H9 (cell line): ENCODE measurements at regions not wholly inside any gene's neighbourhood (a gene's known extent, or its start where the extent isn't known, plus 50 kb on each side); places are given as distances from the start of the nearest gene placed in this dataset.

Source experiments
- DNase-seq: peaks from one replicate; pipeline ENCODE4 v3.0.0-alpha.2; 2017
- H2AFZ ChIP-seq: one replicate; pipeline ENCODE4 v1.6.1; 2013; ENCODE audit warnings: mild to moderate bottlenecking, low read length, control low read depth, moderate library complexity
- H2AK5ac ChIP-seq: 2 replicates; pipeline ENCODE4 v1.6.1; 2013; ENCODE audit warnings: low read length, control low read depth, mixed read lengths; ENCODE audit not compliant: insufficient read length
- H2BK120ac ChIP-seq: one replicate; pipeline ENCODE4 v1.6.1; 2013; ENCODE audit warnings: low read depth, mild to moderate bottlenecking, low read length, control low read depth, inconsistent platforms; ENCODE audit not compliant: poor library complexity, severe bottlenecking
- H2BK12ac ChIP-seq: 2 replicates; pipeline ENCODE4 v1.6.1; 2013; ENCODE audit warnings: low read length, control low read depth, mixed read lengths, low read depth; ENCODE audit not compliant: insufficient read length
- H2BK15ac ChIP-seq: 2 replicates; pipeline ENCODE4 v1.6.1; 2013; ENCODE audit warnings: low read depth, low read length, control low read depth
- H2BK20ac ChIP-seq: one replicate; pipeline ENCODE4 v1.6.1; 2013; ENCODE audit warnings: low read depth, mild to moderate bottlenecking, low read length, control low read depth, inconsistent platforms; ENCODE audit not compliant: poor library complexity, severe bottlenecking
- H2BK5ac ChIP-seq: 2 replicates; pipeline ENCODE4 v1.6.1; 2013; ENCODE audit warnings: low read length, control low read depth, mixed read lengths; ENCODE audit not compliant: insufficient read length
- H3K14ac ChIP-seq: 2 replicates; pipeline ENCODE4 v1.6.1; 2013; ENCODE audit warnings: low read length, control low read depth; ENCODE audit not compliant: insufficient read depth
- H3K18ac ChIP-seq: 2 replicates; pipeline ENCODE4 v1.6.1; 2013; ENCODE audit warnings: low read depth, mild to moderate bottlenecking, mixed read lengths, low read length, control low read depth; ENCODE audit not compliant: insufficient read length
- H3K23ac ChIP-seq: 2 replicates; pipeline ENCODE4 v1.6.1; 2013; ENCODE audit warnings: low read length, control low read depth, mixed read lengths, low read depth; ENCODE audit not compliant: insufficient read length
- H3K23me2 ChIP-seq: 2 replicates; pipeline ENCODE4 v1.6.1; 2013; ENCODE audit warnings: low read depth, mild to moderate bottlenecking, mixed read lengths, low read length, control low read depth; ENCODE audit not compliant: insufficient read length, poor library complexity, severe bottlenecking
- H3K27ac ChIP-seq: 2 replicates; pipeline ENCODE4 v1.5.1; 2013; ENCODE audit warnings: low read length, control low read depth, mixed read lengths, low read depth; ENCODE audit not compliant: insufficient read length
- H3K27me3 ChIP-seq: 2 replicates; pipeline ENCODE4 v1.6.1; 2013; ENCODE audit warnings: low read length, control low read depth, inconsistent platforms; ENCODE audit not compliant: insufficient read depth
- H3K4ac ChIP-seq: 2 replicates; pipeline ENCODE4 v1.6.1; 2013; ENCODE audit warnings: low read depth, mild to moderate bottlenecking, control low read depth, inconsistent platforms, low read length, moderate library complexity
- H3K4me1 ChIP-seq: 2 replicates; pipeline ENCODE4 v1.6.1; 2013; ENCODE audit warnings: low read length, control low read depth, inconsistent platforms; ENCODE audit not compliant: insufficient read depth
- H3K4me2 ChIP-seq: 2 replicates; pipeline ENCODE4 v1.6.1; 2013; ENCODE audit warnings: low read length, control low read depth, mixed read lengths; ENCODE audit not compliant: insufficient read length, insufficient read depth
- H3K56ac ChIP-seq: 2 replicates; pipeline ENCODE4 v1.6.1; 2013; ENCODE audit warnings: low read depth, mild to moderate bottlenecking, mixed read lengths, low read length, control low read depth; ENCODE audit not compliant: insufficient read length
- H3K79me1 ChIP-seq: 2 replicates; pipeline ENCODE4 v1.6.1; 2013; ENCODE audit warnings: low read depth, mild to moderate bottlenecking, moderate library complexity, low read length, control low read depth, inconsistent platforms; ENCODE audit not compliant: insufficient read depth, poor library complexity, severe bottlenecking
- H3K79me2 ChIP-seq: 2 replicates; pipeline ENCODE4 v1.6.1; 2013; ENCODE audit warnings: low read length, control low read depth, inconsistent platforms; ENCODE audit not compliant: insufficient read depth
- H3K9ac ChIP-seq: 2 replicates; pipeline ENCODE4 v1.6.1; 2013; ENCODE audit warnings: low read length, control low read depth, mixed read lengths; ENCODE audit not compliant: insufficient read length; ENCODE audit errors: extremely low read depth
- H3K9me3 ChIP-seq: one replicate; pipeline ENCODE4 v1.6.1; 2013; ENCODE audit warnings: low read depth, low read length, inconsistent platforms; ENCODE audit not compliant: control insufficient read depth
- H3T11ph ChIP-seq: one replicate; pipeline ENCODE4 v1.6.1; 2013; ENCODE audit warnings: mild to moderate bottlenecking, low read length, control low read depth, inconsistent platforms
- H4K20me1 ChIP-seq: one replicate; pipeline ENCODE4 v1.6.1; 2013; ENCODE audit not compliant: control insufficient read depth, insufficient read length, insufficient read depth
- H4K5ac ChIP-seq: 2 replicates; pipeline ENCODE4 v1.6.1; 2013; ENCODE audit warnings: low read depth, mild to moderate bottlenecking, mixed read lengths, low read length, control low read depth; ENCODE audit not compliant: insufficient read length
- H4K8ac ChIP-seq: replicated peaks from 2 replicates; pipeline ENCODE4 v1.6.1; 2013; ENCODE audit warnings: low read length, control low read depth, mixed read lengths, low read depth; ENCODE audit not compliant: insufficient read length
- H4K91ac ChIP-seq: 2 replicates; pipeline ENCODE4 v1.6.1; 2013; ENCODE audit warnings: low read depth, mild to moderate bottlenecking, moderate library complexity, mixed read lengths, low read length, control low read depth; ENCODE audit not compliant: insufficient read length
- H3K27ac Mint-ChIP-seq, 3 experiments: 2 replicates in 2 of 3; 3 replicates in 1 of 3; pipeline ENCODE4 v1.8.0; 2020 to 2021; ENCODE audit warnings: mixed read lengths in 3 of 3, mild to moderate bottlenecking in 1 of 3, moderate library complexity in 1 of 3
- H3K27me3 Mint-ChIP-seq: 2 replicates; pipeline ENCODE4 v1.8.0; 2021; ENCODE audit warnings: low read depth, mild to moderate bottlenecking, moderate library complexity, mixed read lengths
- H3K36me3 Mint-ChIP-seq, 3 experiments: 2 replicates in 2 of 3; 3 replicates in 1 of 3; pipeline ENCODE4 v1.8.0; 2020 to 2021; ENCODE audit warnings: low read depth in 3 of 3, mixed read lengths in 3 of 3; ENCODE audit not compliant: insufficient read depth in 1 of 3
- H3K4me1 Mint-ChIP-seq, 2 experiments: 2 replicates each; pipeline ENCODE4 v1.8.0; 2020; ENCODE audit warnings: mixed read lengths in 2 of 2
- H3K4me3 Mint-ChIP-seq, 2 experiments: 2 replicates in 1 of 2; 3 replicates in 1 of 2; pipeline ENCODE4 v1.8.0; 2020 to 2021; ENCODE audit warnings: mild to moderate bottlenecking in 2 of 2, mixed read lengths in 2 of 2, moderate library complexity in 1 of 2
- H3K9me3 Mint-ChIP-seq, 2 experiments: 2 replicates in 1 of 2; 3 replicates in 1 of 2; pipeline ENCODE4 v1.8.0; 2020; ENCODE audit warnings: mild to moderate bottlenecking in 2 of 2, mixed read lengths in 2 of 2, moderate library complexity in 1 of 2
- CTCF ChIP-seq: fragments of 200-600 bp; sonication (generic); conservative IDR thresholded peaks from 3 replicates; pipeline ENCODE4 v1.8.0; 2021; ENCODE audit warnings: antibody characterized with exemption, mild to moderate bottlenecking
- WGBS: extraction: QIAGEN DNeasy Blood & Tissue Kit; methylation state at CpG from one replicate; pipeline ENCODE4 v1.1.7; 2013; ENCODE audit warnings: missing lambda C conversion rate, low lambda C conversion rate, mixed read lengths; ENCODE audit not compliant: insufficient read length; ENCODE audit errors: extremely low coverage; 5-methylcytosine and 5-hydroxymethylcytosine counted together

DNA sequence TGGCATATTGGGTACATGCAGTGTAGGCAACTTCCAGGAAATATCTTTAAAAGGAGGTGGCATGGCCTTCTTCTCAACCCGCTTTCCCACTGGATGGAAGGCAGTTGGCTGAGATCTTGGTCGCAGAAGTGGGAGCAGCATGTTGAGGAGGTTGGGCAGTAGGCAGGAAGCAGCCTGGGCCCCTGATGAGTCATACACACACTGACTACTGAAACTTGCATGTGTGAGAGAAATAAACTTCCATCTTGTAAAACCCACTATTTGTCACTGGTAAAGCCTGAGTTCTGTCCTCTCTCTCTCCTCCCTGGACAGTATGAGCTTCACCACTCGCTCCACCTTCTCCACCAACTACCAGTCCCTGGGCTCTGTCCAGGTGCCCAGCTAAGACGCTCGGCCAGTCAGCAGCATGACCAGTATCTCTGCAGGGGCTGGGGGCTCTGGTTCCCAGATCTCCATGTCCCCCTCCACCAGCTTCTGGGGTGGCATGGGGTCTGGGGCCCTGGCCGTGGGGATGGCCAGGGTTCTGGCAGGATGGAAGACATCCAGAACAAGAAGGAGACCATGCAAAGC lies 233.8 kb upstream of the SPRED2 start:
- no peak overlapping the region for H3T11ph ChIP-seq
- Mint-ChIP-seq H3K4me3 (no peak overlapping the region), H3K27ac (no peak overlapping the region), H3K4me1 (peaks cover 0 to 4% of the 10 kb centered on the region in 2 experiments; a peak in 1 of 4 replicates), H3K36me3 (peaks cover 4 to 26% (median 12%) of the 10 kb centered on the region in 3 experiments; a peak in 6 of 7 replicates), H3K9me3 (peaks cover 18 to 26% of the 10 kb centered on the region in 2 experiments; a peak in 4 of 5 replicates), H3K27me3 (peaks cover 5% of the 10 kb centered on the region)
- DNase-seq, result no peak
- H3K14ac ChIP-seq, result no peak overlapping the region
- H2BK12ac ChIP-seq, result no peak overlapping the region
- no peak overlapping the region for H4K91ac ChIP-seq
- H3K79me1 ChIP-seq, result no peaks in the 10 kb centered on the region
- H2BK5ac ChIP-seq, result no peak overlapping the region
- no peak overlapping the region for H3K23ac ChIP-seq
- H3K56ac ChIP-seq, result no peak overlapping the region
- H3K9ac ChIP-seq, result no peak overlapping the region
- no peaks in the 10 kb centered on the region; the same call in 1 of the 2 replicates for H3K4me1 ChIP-seq
- peaks cover 10% of the 10 kb centered on the region for H3K9me3 ChIP-seq
- no peaks in the 10 kb centered on the region for H3K79me2 ChIP-seq
- no peak overlapping the region for H2BK15ac ChIP-seq
- no peak overlapping the region for H3K4ac ChIP-seq
- no peak overlapping the region for H3K4me2 ChIP-seq
- TF ChIP-seq CTCF, result no peak
- no peak overlapping the region for H3K18ac ChIP-seq
- no peak overlapping the region for H4K5ac ChIP-seq
- H2BK120ac ChIP-seq, result no peak overlapping the region
- H3K23me2 ChIP-seq, result no peaks in the 10 kb centered on the region
- H3K27me3 ChIP-seq, result no peaks in the 10 kb centered on the region
- H3K27ac ChIP-seq, result no peak overlapping the region
- H4K8ac ChIP-seq, result no peak overlapping the region
- H2AFZ ChIP-seq, result no peak overlapping the region
- no peak overlapping the region for H2BK20ac ChIP-seq
- no peaks in the 10 kb centered on the region for H4K20me1 ChIP-seq
- no peak overlapping the region for H2AK5ac ChIP-seq
- WGBS, result no CpG with 5 or more reads among the region's 6 CpGs
